Gastrocnemius medialis (tissue), 4 donors: ENCODE measurements at regions not wholly inside any gene's neighbourhood (a gene's known extent, or its start where the extent isn't known, plus 50 kb on each side); places are given as distances from the start of the nearest gene placed in this dataset.
A peak's percentile ranks its signal among the peaks of the same experiment; 100 is the strongest.

Source experiments
- ATAC-seq, 2 donors: fragments of 150-250 bp; one replicate each; pipeline ENCODE4 v1.9.1; 2016
- DNase-seq, 2 donors: peaks; one replicate each; pipeline ENCODE4 v3.0.0-alpha.2; 2019
- H3K27ac ChIP-seq, 4 donors: fragments of 200-600 bp; sonication (generic); 1 replicate in 1 of 4; 2 replicates in 3 of 4; pipeline ENCODE4 v1.5.1; 2016 to 2018; ENCODE audit warnings: mild to moderate bottlenecking in 2 of 4, moderate library complexity in 1 of 4
- H3K27me3 ChIP-seq, 3 donors: fragments of 200-600 bp; sonication (generic) in 2 of 3; 1 replicate in 1 of 3; 2 replicates in 2 of 3; pipeline versions ENCODE4 v1.5.1 to v1.6.0; 2016 to 2019; ENCODE audit warnings: mild to moderate bottlenecking in 1 of 3, moderate library complexity in 1 of 3
- H3K36me3 ChIP-seq, 2 donors: fragments of 200-600 bp; sonication (generic) in 1 of 2; one replicate each; pipeline ENCODE4 v1.5.1; 2017 to 2018
- H3K4me1 ChIP-seq, 2 donors: fragments of 200-600 bp; sonication (generic) in 1 of 2; one replicate each; pipeline ENCODE4 v1.5.1; 2016 to 2017; ENCODE audit warnings: mild to moderate bottlenecking in 2 of 2
- H3K4me3 ChIP-seq, 4 donors: fragments of 200-600 bp; sonication (generic) in 3 of 4; 1 replicate in 1 of 4; 2 replicates in 3 of 4; pipeline ENCODE4 v1.5.1; 2016 to 2019; ENCODE audit warnings: mild to moderate bottlenecking in 2 of 4
- H3K9me3 ChIP-seq, 3 donors: fragments of 200-600 bp; sonication (generic) in 2 of 3; 1 replicate in 1 of 3; 2 replicates in 2 of 3; pipeline ENCODE4 v1.5.1; 2016 to 2019
- POLR2A ChIP-seq, 2 donors: fragments of 450-650 bp; IDR thresholded peaks; one replicate each; pipeline ENCODE4 v1.6.1; 2017; ENCODE audit warnings: antibody characterized with exemption in 2 of 2, mild to moderate bottlenecking in 2 of 2, moderate library complexity in 2 of 2
- in situ Hi-C, 4 donors: fragments of 200-750 bp; cut with MboI; loops; one replicate each; pipeline versions ENCODE4 v1.15.0 to v1.8.0; 2017; ENCODE audit warnings: low sequenced_read_pairs in 4 of 4
- intact Hi-C: fragments of 100-400 bp; cut with DNase I; formaldehyde crosslinking; loops from one replicate; pipeline ENCODE4 v1.15.1; 2023; ENCODE audit warnings: low total_unique reads
- TF ChIP-seq, protein P1 (sequence below), 5 experiments: fragments of 450-650 bp in 3 of 5; fragments of 200-600 bp in 2 of 5; sonication (generic) in 2 of 5; IDR thresholded peaks in 4 of 5; conservative IDR thresholded peaks in 1 of 5; 1 replicate in 4 of 5; 2 replicates in 1 of 5; pipeline ENCODE4 v1.5.1; 2016 to 2019; ENCODE audit warnings: antibody characterized with exemption in 5 of 5, mild to moderate bottlenecking in 3 of 5, moderate library complexity in 3 of 5

DNA sequence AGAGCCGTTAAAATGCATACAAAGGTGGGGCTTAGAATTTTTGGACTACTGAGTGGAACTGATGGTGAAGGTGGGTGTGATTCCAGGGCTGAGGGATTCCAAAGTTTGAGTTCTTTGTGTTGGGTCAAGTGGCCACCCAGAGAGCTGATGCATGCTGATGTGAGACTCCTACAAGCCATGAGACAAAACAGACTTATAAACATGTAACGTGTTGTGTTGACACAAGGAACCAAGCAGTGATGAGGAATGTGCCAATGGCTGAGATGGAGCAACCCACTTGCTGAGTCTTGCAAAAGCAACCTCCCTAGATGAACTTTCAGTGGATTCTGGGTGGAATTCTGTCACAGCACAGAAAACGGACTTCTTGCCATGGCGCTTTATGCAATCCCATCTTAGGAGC lies 289.0 kb downstream of the TLE3 start:
- no peak for ATAC-seq
- no peaks in the 10 kb centered on the region for H3K36me3 ChIP-seq
- DNase-seq: no peak
- H3K27ac ChIP-seq: peak overlapping the region in 2 of 4 donors; percentile 82 to 87
- TF ChIP-seq, protein P1, sequence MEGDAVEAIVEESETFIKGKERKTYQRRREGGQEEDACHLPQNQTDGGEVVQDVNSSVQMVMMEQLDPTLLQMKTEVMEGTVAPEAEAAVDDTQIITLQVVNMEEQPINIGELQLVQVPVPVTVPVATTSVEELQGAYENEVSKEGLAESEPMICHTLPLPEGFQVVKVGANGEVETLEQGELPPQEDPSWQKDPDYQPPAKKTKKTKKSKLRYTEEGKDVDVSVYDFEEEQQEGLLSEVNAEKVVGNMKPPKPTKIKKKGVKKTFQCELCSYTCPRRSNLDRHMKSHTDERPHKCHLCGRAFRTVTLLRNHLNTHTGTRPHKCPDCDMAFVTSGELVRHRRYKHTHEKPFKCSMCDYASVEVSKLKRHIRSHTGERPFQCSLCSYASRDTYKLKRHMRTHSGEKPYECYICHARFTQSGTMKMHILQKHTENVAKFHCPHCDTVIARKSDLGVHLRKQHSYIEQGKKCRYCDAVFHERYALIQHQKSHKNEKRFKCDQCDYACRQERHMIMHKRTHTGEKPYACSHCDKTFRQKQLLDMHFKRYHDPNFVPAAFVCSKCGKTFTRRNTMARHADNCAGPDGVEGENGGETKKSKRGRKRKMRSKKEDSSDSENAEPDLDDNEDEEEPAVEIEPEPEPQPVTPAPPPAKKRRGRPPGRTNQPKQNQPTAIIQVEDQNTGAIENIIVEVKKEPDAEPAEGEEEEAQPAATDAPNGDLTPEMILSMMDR (IDR thresholded peaks at IDR 0.05 in 4 of 5, conservative IDR thresholded peaks at IDR 0.05 in 1 of 5): no peak
- no peak for TF ChIP-seq POLR2A (IDR thresholded peaks at IDR 0.05)
- H3K27me3 ChIP-seq: no peaks in the 10 kb centered on the region
- H3K4me1 ChIP-seq: peaks cover 16 to 19% of the 10 kb centered on the region in 2 donors
- H3K9me3 ChIP-seq: no peaks in the 10 kb centered on the region
- H3K4me3 ChIP-seq: no peak overlapping the region
- in situ Hi-C loops (no loop called here), intact Hi-C loops (no loop called here)

DNA sequence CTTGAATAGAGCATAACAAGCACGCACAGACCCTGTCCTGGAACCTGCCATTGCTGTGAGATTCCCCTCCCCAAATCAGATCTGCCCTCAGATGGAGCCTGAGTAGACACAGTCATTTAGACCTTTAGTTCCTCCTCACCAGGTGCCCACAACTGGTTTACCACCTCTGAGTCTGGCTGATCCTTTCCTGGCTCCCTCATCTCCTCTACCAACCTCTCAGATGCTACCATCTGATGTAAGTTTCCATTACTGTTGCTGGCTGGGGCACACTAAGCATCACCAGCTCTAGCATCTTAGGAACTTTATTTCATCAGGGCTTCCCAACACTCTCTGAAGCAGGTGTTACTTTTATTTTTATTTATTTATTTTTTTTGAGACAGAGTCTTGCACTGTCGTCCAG lies 288.3 kb downstream of the TLE3 start:
- Histone ChIP-seq H3K27me3 (no peaks in the 10 kb centered on the region), H3K36me3 (no peaks in the 10 kb centered on the region), H3K9me3 (no peaks in the 10 kb centered on the region), H3K27ac (peak overlapping the region in 3 of 4 donors; percentile 82 to 87 (median 82)), H3K4me3 (no peak overlapping the region), H3K4me1 (peaks cover 16 to 19% of the 10 kb centered on the region in 2 donors)
- in situ Hi-C loops: no loop called here
- intact Hi-C loops: no loop called here
- peak; percentile 37 to 55 for DNase-seq
- no peak for TF ChIP-seq POLR2A (IDR thresholded peaks at IDR 0.05)
- TF ChIP-seq, protein P1 (IDR thresholded peaks at IDR 0.05 in 4 of 5, conservative IDR thresholded peaks at IDR 0.05 in 1 of 5): no peak
- peak; percentile 45 to 56 for ATAC-seq

DNA sequence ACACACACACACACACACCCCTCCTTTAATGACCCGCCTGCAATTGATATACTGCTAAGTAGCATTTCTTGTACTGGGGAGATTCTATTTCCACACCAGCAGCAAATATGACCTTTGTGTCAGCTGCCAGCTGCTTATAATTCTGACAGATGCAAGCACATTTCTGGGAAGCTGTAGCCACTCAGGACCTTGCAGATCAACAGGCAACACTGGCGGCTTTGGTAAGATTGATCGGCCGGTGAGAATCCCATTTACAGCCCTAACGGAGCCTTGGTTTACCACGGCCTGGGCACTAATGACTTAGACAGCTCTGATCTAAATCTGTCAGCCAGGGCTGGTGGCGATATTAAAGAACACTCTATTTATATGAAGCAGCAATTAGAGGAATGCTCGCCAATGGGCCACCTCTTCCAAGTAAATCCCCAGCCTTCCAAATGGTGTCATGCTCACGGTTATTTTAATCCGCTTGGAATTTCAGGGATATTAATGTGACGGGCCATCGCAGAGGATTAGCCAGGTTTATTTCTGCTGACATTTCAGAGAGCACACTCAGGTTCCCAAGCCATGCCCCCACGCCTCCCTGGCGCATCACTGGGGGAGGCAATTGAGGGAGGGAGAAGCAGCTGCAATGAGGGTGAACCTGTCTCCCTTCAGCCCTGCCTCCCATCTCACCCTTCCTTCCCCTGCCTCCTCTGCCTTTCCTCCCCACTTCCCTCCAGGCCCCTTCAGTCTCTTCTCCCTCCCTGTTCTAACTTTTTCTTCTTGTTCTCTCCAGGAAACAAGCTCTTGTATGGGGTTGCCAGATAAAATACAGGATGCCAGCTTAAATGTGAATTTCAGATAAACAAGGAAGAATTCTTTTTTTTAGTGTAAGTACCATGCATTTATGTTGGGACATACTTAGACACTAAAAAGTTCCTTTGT lies 287.0 kb downstream of the TLE3 start:
- H3K4me1 ChIP-seq: peaks cover 16 to 19% of the 10 kb centered on the region in 2 donors
- peak; percentile 59 to 68 for DNase-seq
- no peaks in the 10 kb centered on the region for H3K36me3 ChIP-seq
- intact Hi-C loops (loop anchor here (1.0 to 2.0 kb wide), 3 partner anchors 20 to 290 kb away; no protein-coding TSS in a partner anchor), in situ Hi-C loops (no loop called here)
- no peaks in the 10 kb centered on the region for H3K27me3 ChIP-seq
- H3K9me3 ChIP-seq: no peaks in the 10 kb centered on the region
- ATAC-seq: peak; percentile 62 to 80
- peak overlapping the region in 1 of 4 donors; percentile 6 for H3K4me3 ChIP-seq
- H3K27ac ChIP-seq: peak overlapping the region; percentile 80 to 87 (median 82)
- TF ChIP-seq, protein P1 (IDR thresholded peaks at IDR 0.05 in 4 of 5, conservative IDR thresholded peaks at IDR 0.05 in 1 of 5): no peak
- no peak for TF ChIP-seq POLR2A (IDR thresholded peaks at IDR 0.05)

DNA sequence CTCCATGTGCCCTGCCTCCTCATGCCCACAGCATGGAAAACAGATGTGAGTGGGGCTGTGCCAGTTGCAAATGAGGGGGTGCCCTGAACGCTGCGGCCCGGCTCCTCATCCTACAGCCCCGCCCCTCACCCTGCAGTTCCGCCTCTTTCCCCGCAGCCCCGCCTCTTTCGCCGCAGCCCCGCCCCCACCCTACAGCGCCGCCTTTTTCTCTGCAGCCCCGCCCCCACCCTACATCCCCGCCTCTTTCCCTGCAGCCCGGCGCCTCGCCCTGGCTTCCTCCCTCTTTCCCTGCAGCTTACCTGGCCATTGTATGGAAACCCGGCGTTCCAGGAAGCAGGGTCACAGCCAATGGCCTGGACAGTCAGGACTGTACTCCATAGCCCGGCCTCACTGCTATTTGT lies 284.9 kb downstream of the TLE3 start:
- peaks cover 18 to 19% of the 10 kb centered on the region in 2 donors for H3K4me1 ChIP-seq
- no peaks in the 10 kb centered on the region for H3K9me3 ChIP-seq
- no peak overlapping the region for H3K4me3 ChIP-seq
- no peak for DNase-seq
- no peak for ATAC-seq
- intact Hi-C loops (no loop called here), in situ Hi-C loops (no loop called here)
- no peaks in the 10 kb centered on the region for H3K36me3 ChIP-seq
- H3K27me3 ChIP-seq: no peaks in the 10 kb centered on the region
- no peak overlapping the region for H3K27ac ChIP-seq
- no peak for TF ChIP-seq POLR2A (IDR thresholded peaks at IDR 0.05)
- TF ChIP-seq, protein P1 (IDR thresholded peaks at IDR 0.05 in 4 of 5, conservative IDR thresholded peaks at IDR 0.05 in 1 of 5): no peak
